Stomach (tissue), 4 donors: ENCODE measurements at regions not wholly inside any gene's neighbourhood (a gene's known extent, or its start where the extent isn't known, plus 50 kb on each side); places are given as distances from the start of the nearest gene placed in this dataset.

Source experiments
- EP300 ChIP-seq: sonication (generic); formaldehyde crosslinking; IDR thresholded peaks from one replicate; pipeline ENCODE4 v1.6.1; 2017; ENCODE audit warnings: antibody characterized with exemption
- TF ChIP-seq, protein P1 (sequence below), 7 experiments: fragments of 450-650 bp in 4 of 7; fragments of 200-600 bp in 3 of 7; sonication (generic) in 3 of 7; IDR thresholded peaks; one replicate each; pipeline ENCODE4 v1.5.1; 2016 to 2019; ENCODE audit warnings: antibody characterized with exemption in 7 of 7, control low read depth in 2 of 7, mild to moderate bottlenecking in 1 of 7

DNA sequence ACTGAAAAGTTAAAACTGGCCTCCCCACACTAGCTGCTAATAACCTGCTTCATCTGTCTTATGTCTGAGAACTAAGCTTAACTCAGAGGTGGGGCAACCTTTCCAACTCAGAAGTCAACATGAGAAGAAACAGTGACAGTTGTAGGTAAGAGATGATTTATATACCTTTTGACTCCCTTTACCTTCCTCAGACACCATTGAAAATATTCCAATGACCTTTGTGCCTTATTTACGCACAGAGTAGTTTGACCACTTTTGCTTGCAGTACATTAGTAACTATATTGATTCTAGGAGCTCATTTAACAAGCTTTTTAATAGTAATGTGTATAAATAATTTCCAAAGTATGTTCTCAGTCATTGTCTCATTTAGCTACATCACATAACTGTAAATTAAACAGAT is 77.6 kb downstream of the ALX1 start:
- TF ChIP-seq EP300, result no peak
- TF ChIP-seq, protein P1, sequence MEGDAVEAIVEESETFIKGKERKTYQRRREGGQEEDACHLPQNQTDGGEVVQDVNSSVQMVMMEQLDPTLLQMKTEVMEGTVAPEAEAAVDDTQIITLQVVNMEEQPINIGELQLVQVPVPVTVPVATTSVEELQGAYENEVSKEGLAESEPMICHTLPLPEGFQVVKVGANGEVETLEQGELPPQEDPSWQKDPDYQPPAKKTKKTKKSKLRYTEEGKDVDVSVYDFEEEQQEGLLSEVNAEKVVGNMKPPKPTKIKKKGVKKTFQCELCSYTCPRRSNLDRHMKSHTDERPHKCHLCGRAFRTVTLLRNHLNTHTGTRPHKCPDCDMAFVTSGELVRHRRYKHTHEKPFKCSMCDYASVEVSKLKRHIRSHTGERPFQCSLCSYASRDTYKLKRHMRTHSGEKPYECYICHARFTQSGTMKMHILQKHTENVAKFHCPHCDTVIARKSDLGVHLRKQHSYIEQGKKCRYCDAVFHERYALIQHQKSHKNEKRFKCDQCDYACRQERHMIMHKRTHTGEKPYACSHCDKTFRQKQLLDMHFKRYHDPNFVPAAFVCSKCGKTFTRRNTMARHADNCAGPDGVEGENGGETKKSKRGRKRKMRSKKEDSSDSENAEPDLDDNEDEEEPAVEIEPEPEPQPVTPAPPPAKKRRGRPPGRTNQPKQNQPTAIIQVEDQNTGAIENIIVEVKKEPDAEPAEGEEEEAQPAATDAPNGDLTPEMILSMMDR (IDR thresholded peaks at IDR 0.05), result no peak
